SK-N-SH (cell line): ENCODE measurements at regions not wholly inside any gene's neighbourhood (a gene's known extent, or its start where the extent isn't known, plus 50 kb on each side); places are given as distances from the start of the nearest gene placed in this dataset.

Experiments
- CTCF ChIA-PET: fragments of 300-600, 350-600 bp; formaldehyde crosslinking; extraction: SDS; loops from one replicate; lab custom pipeline; 2021; lab: Yijun Ruan, JAX
- POLR2A ChIA-PET: fragments of 350-600 bp; sonication (Branson Sonifier 250); formaldehyde crosslinking; extraction: SDS; loops from one replicate; lab custom pipeline; 2020; ENCODE audit warnings: antibody characterized with exemption, inconsistent platforms; lab: Yijun Ruan, JAX
- DNase-seq: peaks from one replicate; pipeline ENCODE4 v3.0.0; 2012
- H2AFZ ChIP-seq: fragments of 200-600 bp; sonication (generic); 2 replicates; pipeline ENCODE4 v1.8.1; 2016; ENCODE audit warnings: antibody characterized with exemption, mild to moderate bottlenecking, low read depth
- H3F3A ChIP-seq: fragments of 200-600 bp; sonication (generic); replicated peaks from 2 replicates; pipeline ENCODE3; 2016; ENCODE audit warnings: antibody characterized with exemption, mild to moderate bottlenecking; ENCODE audit not compliant: insufficient read depth
- H3K27ac ChIP-seq, 2 experiments: fragments of 200-500 bp in 1 of 2; fragments of 200-600 bp in 1 of 2; sonication (Bioruptor generic) in 1 of 2; sonication (generic), shearing (Covaris generic) in 1 of 2; 2 replicates each; pipeline versions ENCODE4 v1.5.1 to v1.6.1; 2014 to 2016; ENCODE audit warnings: low read depth in 2 of 2, inconsistent platforms in 1 of 2, low read length in 1 of 2, mild to moderate bottlenecking in 1 of 2, mixed read lengths in 1 of 2
- H3K27me3 ChIP-seq: fragments of 200-600 bp; sonication (generic), shearing (Covaris generic); 2 replicates; pipeline ENCODE4 v1.6.1; 2016; ENCODE audit warnings: mixed run types; ENCODE audit not compliant: insufficient read depth
- H3K36me3 ChIP-seq, 2 experiments: fragments of 200-500 bp in 1 of 2; fragments of 200-600 bp in 1 of 2; sonication (Bioruptor generic) in 1 of 2; sonication (generic) in 1 of 2; replicated peaks in 1 of 2; 2 replicates each; pipeline versions ENCODE3 to v1.5.1; 2014 to 2016; ENCODE audit warnings: low read length in 1 of 2, mild to moderate bottlenecking in 1 of 2; ENCODE audit not compliant: insufficient read depth in 2 of 2, control insufficient read depth in 1 of 2
- H3K4me1 ChIP-seq, 2 experiments: fragments of 200-500 bp in 1 of 2; fragments of 200-600 bp in 1 of 2; sonication (Bioruptor generic) in 1 of 2; sonication (generic), shearing (Covaris generic) in 1 of 2; 2 replicates each; pipeline versions ENCODE4 v1.5.1 to v1.6.1; 2014 to 2016; ENCODE audit warnings: low read depth in 1 of 2, low read length in 1 of 2, mixed run types in 1 of 2; ENCODE audit not compliant: insufficient read depth in 2 of 2, control insufficient read depth in 1 of 2
- H3K4me2 ChIP-seq: fragments of 200-600 bp; sonication (generic), shearing (Covaris generic); 2 replicates; pipeline ENCODE4 v1.6.1; 2017; ENCODE audit warnings: mixed run types
- H3K4me3 ChIP-seq, 2 experiments: fragments of 200-500 bp in 1 of 2; fragments of 200-600 bp in 1 of 2; sonication (Bioruptor generic) in 1 of 2; sonication (generic), shearing (Covaris generic) in 1 of 2; 2 replicates each; pipeline versions ENCODE4 v1.5.1 to v1.8.1; 2014 to 2016; ENCODE audit warnings: low read depth in 2 of 2, inconsistent platforms in 1 of 2, low read length in 1 of 2, mild to moderate bottlenecking in 1 of 2, mixed read lengths in 1 of 2, moderate library complexity in 1 of 2
- H3K79me2 ChIP-seq: fragments of 200-600 bp; sonication (generic); 2 replicates; pipeline ENCODE4 v1.8.1; 2017; ENCODE audit warnings: mild to moderate bottlenecking; ENCODE audit not compliant: insufficient read depth
- H3K9ac ChIP-seq: fragments of 200-600 bp; sonication (generic); 2 replicates; pipeline ENCODE4 v1.6.1; 2017; ENCODE audit warnings: mixed run types
- H3K9me2 ChIP-seq: fragments of 200-600 bp; sonication (generic); 2 replicates; pipeline ENCODE4 v1.6.1; 2017; ENCODE audit warnings: mixed run types
- H3K9me3 ChIP-seq: fragments of 200-600 bp; sonication (generic); 2 replicates; pipeline ENCODE4 v1.6.1; 2017; ENCODE audit warnings: mixed run types, mild to moderate bottlenecking, moderate library complexity
- H4K20me1 ChIP-seq: fragments of 200-600 bp; sonication (generic); 2 replicates; pipeline ENCODE4 v1.6.1; 2017; ENCODE audit warnings: mild to moderate bottlenecking, mixed run types; ENCODE audit not compliant: insufficient read depth
- CHD2 ChIP-seq: fragments of 150-350 bp; IDR thresholded peaks from 2 replicates; pipeline ENCODE4 v1.6.1; 2018; ENCODE audit warnings: low read length; ENCODE audit not compliant: partially characterized antibody
- EZH2phosphoT487 ChIP-seq: fragments of 200-600 bp; sonication (generic); IDR thresholded peaks from 2 replicates; pipeline ENCODE4 v1.6.1; 2017; ENCODE audit warnings: low read depth, mixed run types, mild to moderate bottlenecking, antibody characterized with exemption, moderate library complexity, borderline replicate concordance
- FOSL2 ChIP-seq: IDR thresholded peaks from 2 replicates; pipeline ENCODE4 v1.4.0; 2012; ENCODE audit warnings: low read depth, mild to moderate bottlenecking, moderate library complexity, borderline replicate concordance
- FOXM1 ChIP-seq: IDR thresholded peaks from 2 replicates; pipeline ENCODE4 v1.4.0; 2012; ENCODE audit warnings: low read depth, mild to moderate bottlenecking
- JUND ChIP-seq: IDR thresholded peaks from 2 replicates; pipeline ENCODE4 v1.4.0; 2012
- MXI1 ChIP-seq: IDR thresholded peaks from 2 replicates; pipeline ENCODE4 v1.6.1; 2012; ENCODE audit warnings: mild to moderate bottlenecking, low read depth, low read length, improper control_type of control experiment
- RFX5 ChIP-seq: IDR thresholded peaks from 2 replicates; pipeline ENCODE4 v1.6.1; 2012; ENCODE audit warnings: mild to moderate bottlenecking, improper control_type of control experiment, low read length
- RXRA ChIP-seq: IDR thresholded peaks from 2 replicates; pipeline ENCODE4 v1.4.0; 2012; ENCODE audit warnings: low read depth, mild to moderate bottlenecking, borderline replicate concordance
- SMC3 ChIP-seq: IDR thresholded peaks from 2 replicates; pipeline ENCODE4 v1.6.1; 2012; ENCODE audit warnings: low read depth, low read length, improper control_type of control experiment
- WGBS: methylation state at CpG from one replicate; pipeline ENCODE4 v1.1.6; 2017; ENCODE audit warnings: low lambda C conversion rate; 5-methylcytosine and 5-hydroxymethylcytosine counted together
- TF ChIP-seq, protein P1 (sequence below): IDR thresholded peaks from 2 replicates; pipeline ENCODE4 v1.4.0; 2012; ENCODE audit warnings: low read depth
- TF ChIP-seq, protein P2 (sequence below): IDR thresholded peaks from 2 replicates; pipeline ENCODE4 v1.4.0; 2012; ENCODE audit warnings: low read depth, borderline replicate concordance
- TF ChIP-seq, protein P3 (sequence below): fragments of 150-350 bp; IDR thresholded peaks from 2 replicates; pipeline ENCODE4 v1.6.1; 2016; ENCODE audit warnings: mild to moderate bottlenecking, low read depth, low read length
- TF ChIP-seq, protein P4 (sequence below): IDR thresholded peaks from 2 replicates; pipeline ENCODE4 v1.6.1; 2012; ENCODE audit warnings: mild to moderate bottlenecking, low read depth, low read length, moderate library complexity

DNA sequence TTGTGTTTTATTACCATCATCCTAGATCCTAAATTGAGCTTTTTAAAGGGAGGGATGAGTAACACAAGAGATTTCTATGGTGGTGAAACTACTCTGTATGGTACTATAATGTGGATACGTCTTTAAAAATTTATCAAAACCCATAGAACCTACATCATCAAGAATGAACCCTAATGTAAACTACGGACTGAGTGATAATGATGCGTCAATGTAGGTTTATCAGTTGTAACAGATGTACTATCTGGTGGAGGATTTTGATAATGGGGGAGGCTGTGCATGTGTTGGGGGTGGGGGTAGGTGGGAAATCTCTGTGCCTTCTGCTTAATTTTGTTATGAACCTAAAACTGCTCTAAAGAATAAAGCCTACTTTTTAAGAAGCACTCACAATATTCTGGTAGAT, 724.1 kb upstream of the SOX9 start:
- Histone ChIP-seq H3F3A (peaks cover 5% of the 10 kb centered on the region), H3K9ac (no peak overlapping the region), H3K36me3 (no peaks in the 10 kb centered on the region), H3K4me1 (no peaks in the 10 kb centered on the region), H4K20me1 (no peaks in the 10 kb centered on the region), H3K4me3 (no peak overlapping the region), H3K9me3 (no peaks in the 10 kb centered on the region), H3K79me2 (no peaks in the 10 kb centered on the region), H3K27me3 (no peaks in the 10 kb centered on the region), H2AFZ (no peak overlapping the region), H3K9me2 (no peaks in the 10 kb centered on the region), H3K4me2 (no peak overlapping the region), H3K27ac (no peak overlapping the region)
- CTCF ChIA-PET: interaction anchor here (1.0 to 1.2 kb wide), 2 partner anchors 12 to 26 kb away, joined by 3 read pairs; no protein-coding TSS in a partner anchor
- TF ChIP-seq, protein P1, sequence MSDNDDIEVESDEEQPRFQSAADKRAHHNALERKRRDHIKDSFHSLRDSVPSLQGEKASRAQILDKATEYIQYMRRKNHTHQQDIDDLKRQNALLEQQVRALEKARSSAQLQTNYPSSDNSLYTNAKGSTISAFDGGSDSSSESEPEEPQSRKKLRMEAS: no peak
- TF ChIP-seq RXRA: no peak
- TF ChIP-seq SMC3: no peak
- TF ChIP-seq FOSL2: no peak
- TF ChIP-seq JUND: no peak
- TF ChIP-seq, protein P2, sequence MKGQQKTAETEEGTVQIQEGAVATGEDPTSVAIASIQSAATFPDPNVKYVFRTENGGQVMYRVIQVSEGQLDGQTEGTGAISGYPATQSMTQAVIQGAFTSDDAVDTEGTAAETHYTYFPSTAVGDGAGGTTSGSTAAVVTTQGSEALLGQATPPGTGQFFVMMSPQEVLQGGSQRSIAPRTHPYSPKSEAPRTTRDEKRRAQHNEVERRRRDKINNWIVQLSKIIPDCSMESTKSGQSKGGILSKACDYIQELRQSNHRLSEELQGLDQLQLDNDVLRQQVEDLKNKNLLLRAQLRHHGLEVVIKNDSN: no peak
- TF ChIP-seq, protein P3, sequence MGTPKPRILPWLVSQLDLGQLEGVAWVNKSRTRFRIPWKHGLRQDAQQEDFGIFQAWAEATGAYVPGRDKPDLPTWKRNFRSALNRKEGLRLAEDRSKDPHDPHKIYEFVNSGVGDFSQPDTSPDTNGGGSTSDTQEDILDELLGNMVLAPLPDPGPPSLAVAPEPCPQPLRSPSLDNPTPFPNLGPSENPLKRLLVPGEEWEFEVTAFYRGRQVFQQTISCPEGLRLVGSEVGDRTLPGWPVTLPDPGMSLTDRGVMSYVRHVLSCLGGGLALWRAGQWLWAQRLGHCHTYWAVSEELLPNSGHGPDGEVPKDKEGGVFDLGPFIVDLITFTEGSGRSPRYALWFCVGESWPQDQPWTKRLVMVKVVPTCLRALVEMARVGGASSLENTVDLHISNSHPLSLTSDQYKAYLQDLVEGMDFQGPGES: no peak
- TF ChIP-seq CHD2: no peak
- TF ChIP-seq EZH2phosphoT487: no peak
- TF ChIP-seq RFX5: no peak
- WGBS: 95% methylated on average over 3 of the region's 3 CpGs
- no peak for DNase-seq
- POLR2A ChIA-PET: no interaction called here

DNA sequence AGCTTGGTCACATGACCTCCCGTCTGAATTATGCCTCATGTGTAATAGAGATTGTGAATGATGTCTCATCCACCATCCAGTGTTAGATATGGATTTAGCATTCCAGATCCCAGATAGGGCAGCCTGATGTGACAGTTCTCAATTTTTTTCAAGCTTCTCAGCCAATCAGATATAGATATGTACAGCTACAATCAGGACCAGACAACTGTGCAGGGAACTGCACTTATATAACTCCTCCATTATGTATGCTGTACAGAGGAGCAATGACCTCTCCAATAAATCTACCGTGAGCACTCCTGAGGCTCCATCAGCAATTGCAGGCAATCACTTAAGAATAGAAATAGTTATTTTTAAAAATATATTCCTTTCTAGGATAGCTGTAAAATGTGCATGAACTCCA, 722.8 kb upstream of the SOX9 start:
- Histone ChIP-seq H3K9me2 (no peaks in the 10 kb centered on the region), H2AFZ (no peak overlapping the region), H3K4me3 (no peak overlapping the region), H3K27me3 (no peaks in the 10 kb centered on the region), H3K9me3 (no peaks in the 10 kb centered on the region), H3K27ac (no peak overlapping the region), H3K9ac (no peak overlapping the region), H3K79me2 (no peaks in the 10 kb centered on the region), H3F3A (no peaks in the 10 kb centered on the region), H3K36me3 (no peaks in the 10 kb centered on the region), H3K4me1 (peaks cover 0 to 6% of the 10 kb centered on the region in 2 experiments; a peak in 1 of 4 replicates), H4K20me1 (no peaks in the 10 kb centered on the region), H3K4me2 (no peak overlapping the region)
- TF ChIP-seq MXI1: no peak
- TF ChIP-seq, protein P1: no peak
- TF ChIP-seq FOXM1: no peak
- no peak for TF ChIP-seq JUND
- TF ChIP-seq, protein P4, sequence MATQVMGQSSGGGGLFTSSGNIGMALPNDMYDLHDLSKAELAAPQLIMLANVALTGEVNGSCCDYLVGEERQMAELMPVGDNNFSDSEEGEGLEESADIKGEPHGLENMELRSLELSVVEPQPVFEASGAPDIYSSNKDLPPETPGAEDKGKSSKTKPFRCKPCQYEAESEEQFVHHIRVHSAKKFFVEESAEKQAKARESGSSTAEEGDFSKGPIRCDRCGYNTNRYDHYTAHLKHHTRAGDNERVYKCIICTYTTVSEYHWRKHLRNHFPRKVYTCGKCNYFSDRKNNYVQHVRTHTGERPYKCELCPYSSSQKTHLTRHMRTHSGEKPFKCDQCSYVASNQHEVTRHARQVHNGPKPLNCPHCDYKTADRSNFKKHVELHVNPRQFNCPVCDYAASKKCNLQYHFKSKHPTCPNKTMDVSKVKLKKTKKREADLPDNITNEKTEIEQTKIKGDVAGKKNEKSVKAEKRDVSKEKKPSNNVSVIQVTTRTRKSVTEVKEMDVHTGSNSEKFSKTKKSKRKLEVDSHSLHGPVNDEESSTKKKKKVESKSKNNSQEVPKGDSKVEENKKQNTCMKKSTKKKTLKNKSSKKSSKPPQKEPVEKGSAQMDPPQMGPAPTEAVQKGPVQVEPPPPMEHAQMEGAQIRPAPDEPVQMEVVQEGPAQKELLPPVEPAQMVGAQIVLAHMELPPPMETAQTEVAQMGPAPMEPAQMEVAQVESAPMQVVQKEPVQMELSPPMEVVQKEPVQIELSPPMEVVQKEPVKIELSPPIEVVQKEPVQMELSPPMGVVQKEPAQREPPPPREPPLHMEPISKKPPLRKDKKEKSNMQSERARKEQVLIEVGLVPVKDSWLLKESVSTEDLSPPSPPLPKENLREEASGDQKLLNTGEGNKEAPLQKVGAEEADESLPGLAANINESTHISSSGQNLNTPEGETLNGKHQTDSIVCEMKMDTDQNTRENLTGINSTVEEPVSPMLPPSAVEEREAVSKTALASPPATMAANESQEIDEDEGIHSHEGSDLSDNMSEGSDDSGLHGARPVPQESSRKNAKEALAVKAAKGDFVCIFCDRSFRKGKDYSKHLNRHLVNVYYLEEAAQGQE: no peak
- POLR2A ChIA-PET: no interaction called here
- WGBS: 60% methylated on average over 2 of the region's 2 CpGs
- CTCF ChIA-PET: interaction anchor here (1.5 kb wide), 1 partner anchor 41 kb away, joined by 3 read pairs; no protein-coding TSS in a partner anchor
- DNase-seq: no peak
